OCI-LY3 (cell line): ENCODE measurements at regions not wholly inside any gene's neighbourhood (a gene's known extent, or its start where the extent isn't known, plus 50 kb on each side); places are given as distances from the start of the nearest gene placed in this dataset.

Experiments used
- H2AFZ ChIP-seq: fragments of 200-600, 300-600 bp; shearing (Covaris generic); 2 replicates; pipeline ENCODE4 v1.6.0; 2014; ENCODE audit warnings: antibody characterized with exemption, low read depth, low read length
- H3K27ac ChIP-seq: fragments of 200-600, 300-600 bp; sonication (generic); 2 replicates; pipeline ENCODE4 v1.5.1; 2014; ENCODE audit warnings: mild to moderate bottlenecking, low read length, moderate library complexity, mixed read lengths
- H3K27me3 ChIP-seq: fragments of 200-600, 300-600 bp; sonication (generic); 2 replicates; pipeline ENCODE4 v1.6.1; 2014; ENCODE audit warnings: low read depth, low read length, mixed read lengths
- H3K36me3 ChIP-seq: fragments of 200-600, 300-600 bp; sonication (generic); replicated peaks from 2 replicates; pipeline ENCODE3; 2014; ENCODE audit warnings: low read depth, low read length, mixed read lengths
- H3K4me1 ChIP-seq: fragments of 300-600, 200-600 bp; sonication (generic); 2 replicates; pipeline ENCODE4 v1.6.1; 2014; ENCODE audit warnings: low read length, mixed read lengths
- H3K4me2 ChIP-seq: fragments of 200-600, 300-600 bp; sonication (generic); 2 replicates; pipeline ENCODE4 v1.6.1; 2014; ENCODE audit warnings: low read length, mixed read lengths
- H3K4me3 ChIP-seq: fragments of 300-600, 200-600 bp; sonication (generic); 2 replicates; pipeline ENCODE4 v1.5.1; 2014; ENCODE audit warnings: antibody characterized with exemption, mild to moderate bottlenecking, low read length, moderate library complexity
- H3K79me2 ChIP-seq: fragments of 300-600, 200-600 bp; shearing (Covaris generic); 2 replicates; pipeline ENCODE4 v1.6.1; 2014; ENCODE audit warnings: mild to moderate bottlenecking, low read length, mixed read lengths
- H3K9ac ChIP-seq: fragments of 300-600, 200-600 bp; shearing (Covaris generic); 2 replicates; pipeline ENCODE4 v1.6.0; 2014; ENCODE audit warnings: mild to moderate bottlenecking, low read length, moderate library complexity
- H3K9me3 ChIP-seq: fragments of 200-600, 300-600 bp; shearing (Covaris generic); 2 replicates; pipeline ENCODE4 v1.6.1; 2014; ENCODE audit warnings: low read length, mixed read lengths; ENCODE audit not compliant: insufficient read depth
- H4K20me1 ChIP-seq: fragments of 200-600, 300-600 bp; sonication (generic); 2 replicates; pipeline ENCODE4 v1.6.1; 2016; ENCODE audit warnings: low read length, mixed read lengths; ENCODE audit not compliant: insufficient read depth
- EZH2phosphoT487 ChIP-seq: fragments of 200-600 bp; shearing (Covaris generic); IDR thresholded peaks from 2 replicates; pipeline ENCODE4 v1.6.1; 2018; ENCODE audit warnings: antibody characterized with exemption, mixed run types, low read depth
- TF ChIP-seq, protein P1 (sequence below): fragments of 200-600, 300-600 bp; sonication (generic); IDR thresholded peaks from 2 replicates; pipeline ENCODE4 v1.5.1; 2014; ENCODE audit warnings: antibody characterized with exemption, low read length, low read depth

DNA sequence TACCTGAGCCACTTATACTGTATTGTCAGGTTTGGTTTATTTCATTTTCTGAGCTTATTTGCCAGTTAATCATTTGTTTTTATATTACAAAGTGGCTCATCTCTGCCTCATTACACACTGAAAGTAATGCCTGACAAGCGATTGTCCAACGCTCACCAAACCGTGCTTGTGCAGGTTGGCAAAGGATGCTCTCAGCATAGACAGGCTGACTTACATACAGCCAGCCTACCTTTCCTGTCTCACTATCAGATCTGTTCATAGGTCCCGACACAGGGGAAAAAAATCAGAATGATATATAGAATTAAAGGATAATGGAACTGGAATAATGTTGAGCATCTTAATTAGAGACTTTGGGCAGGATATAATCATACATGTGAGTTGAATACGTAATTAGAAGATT lies 739.7 kb upstream of the RIOK2 start:
- H3K4me3 ChIP-seq = no peak overlapping the region
- H3K27me3 ChIP-seq = no peaks in the 10 kb centered on the region
- TF ChIP-seq, protein P1, sequence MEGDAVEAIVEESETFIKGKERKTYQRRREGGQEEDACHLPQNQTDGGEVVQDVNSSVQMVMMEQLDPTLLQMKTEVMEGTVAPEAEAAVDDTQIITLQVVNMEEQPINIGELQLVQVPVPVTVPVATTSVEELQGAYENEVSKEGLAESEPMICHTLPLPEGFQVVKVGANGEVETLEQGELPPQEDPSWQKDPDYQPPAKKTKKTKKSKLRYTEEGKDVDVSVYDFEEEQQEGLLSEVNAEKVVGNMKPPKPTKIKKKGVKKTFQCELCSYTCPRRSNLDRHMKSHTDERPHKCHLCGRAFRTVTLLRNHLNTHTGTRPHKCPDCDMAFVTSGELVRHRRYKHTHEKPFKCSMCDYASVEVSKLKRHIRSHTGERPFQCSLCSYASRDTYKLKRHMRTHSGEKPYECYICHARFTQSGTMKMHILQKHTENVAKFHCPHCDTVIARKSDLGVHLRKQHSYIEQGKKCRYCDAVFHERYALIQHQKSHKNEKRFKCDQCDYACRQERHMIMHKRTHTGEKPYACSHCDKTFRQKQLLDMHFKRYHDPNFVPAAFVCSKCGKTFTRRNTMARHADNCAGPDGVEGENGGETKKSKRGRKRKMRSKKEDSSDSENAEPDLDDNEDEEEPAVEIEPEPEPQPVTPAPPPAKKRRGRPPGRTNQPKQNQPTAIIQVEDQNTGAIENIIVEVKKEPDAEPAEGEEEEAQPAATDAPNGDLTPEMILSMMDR = no peak
- no peak for TF ChIP-seq EZH2phosphoT487
- no peak overlapping the region for H3K9ac ChIP-seq
- no peak overlapping the region for H3K27ac ChIP-seq
- H3K4me1 ChIP-seq = no peaks in the 10 kb centered on the region
- H4K20me1 ChIP-seq = no peaks in the 10 kb centered on the region
- H3K9me3 ChIP-seq = no peaks in the 10 kb centered on the region
- H3K79me2 ChIP-seq = no peaks in the 10 kb centered on the region
- no peak overlapping the region for H2AFZ ChIP-seq
- no peak overlapping the region for H3K4me2 ChIP-seq
- no peaks in the 10 kb centered on the region for H3K36me3 ChIP-seq

- no peak overlapping the region for H3K27ac ChIP-seq
- H3K27me3 ChIP-seq = no peaks in the 10 kb centered on the region
- no peaks in the 10 kb centered on the region for H3K4me1 ChIP-seq
- TF ChIP-seq, protein P1 = no peak
- no peak for TF ChIP-seq EZH2phosphoT487
- H3K79me2 ChIP-seq = no peaks in the 10 kb centered on the region
- H3K9ac ChIP-seq = no peak overlapping the region
- H4K20me1 ChIP-seq = no peaks in the 10 kb centered on the region
- no peaks in the 10 kb centered on the region for H3K36me3 ChIP-seq
- no peak overlapping the region for H3K4me2 ChIP-seq
- no peaks in the 10 kb centered on the region for H3K9me3 ChIP-seq
- no peak overlapping the region for H2AFZ ChIP-seq
- H3K4me3 ChIP-seq = no peak overlapping the region
Measured at GRCh38 chr5:97923496-97923895, 740.4 kb upstream of the RIOK2 start.

GRCh38 chr5:97923997-97924396 lies 741.0 kb upstream of the RIOK2 start:
- Histone ChIP-seq H3K36me3 (no peaks in the 10 kb centered on the region), H3K4me3 (no peak overlapping the region), H3K79me2 (no peaks in the 10 kb centered on the region), H3K27me3 (no peaks in the 10 kb centered on the region), H3K4me1 (no peaks in the 10 kb centered on the region), H2AFZ (no peak overlapping the region), H3K4me2 (no peak overlapping the region), H3K9ac (no peak overlapping the region), H3K9me3 (no peaks in the 10 kb centered on the region), H4K20me1 (no peaks in the 10 kb centered on the region), H3K27ac (no peak overlapping the region)
- TF ChIP-seq, protein P1 = no peak
- no peak for TF ChIP-seq EZH2phosphoT487

GRCh38 chr5:97929383-97929782 lies 746.3 kb upstream of the RIOK2 start:
- H3K27ac ChIP-seq = no peak overlapping the region
- no peak overlapping the region for H3K4me2 ChIP-seq
- H3K36me3 ChIP-seq = no peaks in the 10 kb centered on the region
- H3K4me3 ChIP-seq = no peak overlapping the region
- TF ChIP-seq EZH2phosphoT487 = no peak
- TF ChIP-seq, protein P1 = no peak
- no peaks in the 10 kb centered on the region for H4K20me1 ChIP-seq
- no peaks in the 10 kb centered on the region for H3K9me3 ChIP-seq
- no peak overlapping the region for H3K9ac ChIP-seq
- H3K4me1 ChIP-seq = no peaks in the 10 kb centered on the region
- no peak overlapping the region for H2AFZ ChIP-seq
- H3K79me2 ChIP-seq = no peaks in the 10 kb centered on the region
- H3K27me3 ChIP-seq = no peaks in the 10 kb centered on the region
